HG02678 (cell line): ENCODE measurements at regions not wholly inside any gene's neighbourhood (a gene's known extent, or its start where the extent isn't known, plus 50 kb on each side); places are given as distances from the start of the nearest gene placed in this dataset.
"Not testable (repeated sequence)": the region's sequence is repeated elsewhere in the genome, so short reads cannot be mapped to it uniquely, and the experiment has no call there.

Source experiments
- ATAC-seq: cut with Tn5 transposase; IDR thresholded peaks from one replicate; pipeline ENCODE4 v1.9.1; 2021; ENCODE audit warnings: mild to moderate bottlenecking, moderate library complexity; ENCODE audit not compliant: unreplicated experiment

DNA sequence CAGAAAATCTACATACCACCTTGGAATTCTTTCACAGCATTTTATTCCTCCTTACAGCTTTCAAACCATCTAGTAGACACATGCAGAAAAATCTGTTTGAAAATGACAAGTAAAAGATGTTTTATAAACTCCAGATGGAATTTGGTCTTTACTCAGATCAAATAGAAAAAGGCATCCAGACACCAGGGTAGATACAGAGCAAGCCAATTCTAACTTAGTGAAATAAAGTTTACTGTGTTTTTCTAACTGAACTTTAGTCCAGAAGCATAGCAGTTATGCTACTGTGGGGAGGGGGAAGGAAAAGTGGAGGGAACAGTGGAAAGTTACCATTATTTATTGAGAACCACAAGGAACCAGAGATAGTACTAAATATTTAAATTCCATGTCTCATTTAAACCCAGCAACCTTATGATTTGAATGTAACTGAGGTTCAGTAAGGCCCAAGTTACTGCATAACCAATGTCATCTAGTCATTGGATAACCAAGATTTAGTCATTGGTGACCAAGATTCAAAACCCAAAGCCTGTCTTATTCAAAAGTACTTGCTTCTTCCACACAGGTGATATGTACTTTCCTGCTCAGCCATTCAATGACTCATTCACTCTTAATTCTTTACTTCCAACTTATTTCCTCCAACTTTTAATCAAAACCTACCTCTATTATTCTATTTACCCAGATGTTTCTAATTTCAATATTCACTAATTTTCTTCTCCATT lies 57.7 kb downstream of the RAD51AP2 start:
- no peak for ATAC-seq

DNA sequence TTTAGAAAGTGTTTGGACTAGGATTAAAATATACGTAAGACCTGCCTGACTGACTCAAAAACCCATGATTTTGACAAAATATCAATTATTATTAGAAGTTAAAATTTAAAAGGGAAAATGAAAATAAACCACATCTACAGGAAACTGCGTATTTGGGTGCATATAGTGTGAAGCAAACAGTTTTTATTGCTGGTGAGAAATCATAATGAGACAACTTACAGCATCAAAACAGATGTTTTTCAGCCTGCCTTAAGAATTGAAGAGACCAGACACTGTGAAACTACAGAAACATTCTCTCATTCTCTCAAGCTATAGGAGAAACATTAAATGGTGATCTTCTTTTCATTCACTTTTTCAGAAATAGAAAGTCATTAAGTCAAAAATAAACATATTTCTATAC lies 62.9 kb downstream of the RAD51AP2 start:
- ATAC-seq = no peak

DNA sequence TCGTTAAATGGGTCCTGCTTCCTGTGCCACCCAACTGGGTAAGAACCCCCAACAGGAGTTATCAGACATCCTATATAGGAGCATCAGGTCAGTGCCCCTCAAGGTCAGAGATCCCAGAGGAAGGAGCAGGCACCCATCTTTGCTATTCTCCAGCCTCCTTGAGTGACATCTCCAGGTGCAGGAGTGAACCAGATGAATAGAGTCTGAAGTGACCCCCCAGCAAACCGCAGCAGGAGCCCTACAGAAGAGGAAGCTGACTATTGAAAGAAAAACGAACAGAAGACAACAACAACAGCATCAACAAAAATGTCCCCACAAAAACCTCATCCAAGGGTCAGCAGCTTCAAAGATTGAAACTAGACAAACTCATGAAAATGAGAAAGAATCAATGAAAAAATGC lies 72.0 kb downstream of the RAD51AP2 start:
- not testable (repeated sequence) for ATAC-seq

DNA sequence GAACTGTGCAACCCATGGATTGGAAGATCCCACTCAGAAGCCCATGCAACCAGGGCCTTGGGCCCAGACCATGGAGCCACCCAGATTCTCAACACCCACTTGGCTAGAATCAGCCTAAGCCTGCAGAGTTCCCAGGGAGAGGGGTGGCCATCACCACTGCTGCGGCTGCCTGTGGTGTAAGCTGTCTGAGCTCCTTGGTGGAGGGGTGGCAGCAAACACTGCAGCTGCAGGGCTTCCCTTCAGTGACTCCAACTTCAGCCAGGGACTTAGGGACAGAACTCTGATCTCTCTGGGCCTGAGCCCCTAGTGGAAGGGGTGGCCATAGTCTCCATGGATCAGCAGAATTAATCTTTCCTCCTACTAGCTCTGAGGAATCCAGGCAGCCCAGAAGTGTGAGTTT lies 72.5 kb downstream of the RAD51AP2 start:
- ATAC-seq = no peak

DNA sequence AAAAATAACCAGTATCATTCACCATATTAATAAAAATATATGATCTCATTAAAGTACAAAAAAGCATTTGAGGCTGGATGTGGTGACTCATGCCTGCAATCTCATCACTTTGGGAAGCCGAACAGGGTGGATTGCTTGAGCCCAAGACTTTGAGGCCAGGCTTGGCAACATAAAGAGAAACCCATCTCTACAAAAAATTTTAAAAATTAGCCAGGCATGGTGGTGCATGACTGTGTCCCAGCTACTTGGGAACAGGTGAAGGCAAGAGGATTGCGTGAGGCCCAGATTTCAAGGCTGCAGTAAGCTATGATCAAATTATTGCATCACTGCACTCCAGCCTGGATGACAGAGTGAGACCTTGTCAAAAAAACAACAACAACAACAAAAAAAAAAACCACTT lies 75.9 kb downstream of the RAD51AP2 start:
- no peak for ATAC-seq

DNA sequence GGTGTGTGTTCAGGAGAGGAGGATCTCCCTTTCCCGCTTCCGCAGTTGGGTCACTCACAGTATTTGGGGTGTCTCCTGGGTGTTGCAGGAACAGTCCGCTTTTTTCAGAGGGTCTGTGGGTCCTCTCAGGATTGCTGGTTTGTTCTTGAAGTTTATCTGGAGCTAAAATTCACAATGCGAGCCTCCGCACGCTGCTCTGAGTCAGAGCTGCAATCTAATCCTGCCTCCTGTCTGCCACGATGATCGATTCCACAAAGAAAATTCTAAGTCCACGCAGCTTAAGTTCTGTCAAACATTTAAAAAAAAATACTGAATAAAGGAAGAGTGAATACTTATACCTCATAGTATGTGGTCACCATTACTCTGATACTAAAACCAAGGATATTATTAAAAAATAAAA lies 76.5 kb downstream of the RAD51AP2 start:
- ATAC-seq = no peak

DNA sequence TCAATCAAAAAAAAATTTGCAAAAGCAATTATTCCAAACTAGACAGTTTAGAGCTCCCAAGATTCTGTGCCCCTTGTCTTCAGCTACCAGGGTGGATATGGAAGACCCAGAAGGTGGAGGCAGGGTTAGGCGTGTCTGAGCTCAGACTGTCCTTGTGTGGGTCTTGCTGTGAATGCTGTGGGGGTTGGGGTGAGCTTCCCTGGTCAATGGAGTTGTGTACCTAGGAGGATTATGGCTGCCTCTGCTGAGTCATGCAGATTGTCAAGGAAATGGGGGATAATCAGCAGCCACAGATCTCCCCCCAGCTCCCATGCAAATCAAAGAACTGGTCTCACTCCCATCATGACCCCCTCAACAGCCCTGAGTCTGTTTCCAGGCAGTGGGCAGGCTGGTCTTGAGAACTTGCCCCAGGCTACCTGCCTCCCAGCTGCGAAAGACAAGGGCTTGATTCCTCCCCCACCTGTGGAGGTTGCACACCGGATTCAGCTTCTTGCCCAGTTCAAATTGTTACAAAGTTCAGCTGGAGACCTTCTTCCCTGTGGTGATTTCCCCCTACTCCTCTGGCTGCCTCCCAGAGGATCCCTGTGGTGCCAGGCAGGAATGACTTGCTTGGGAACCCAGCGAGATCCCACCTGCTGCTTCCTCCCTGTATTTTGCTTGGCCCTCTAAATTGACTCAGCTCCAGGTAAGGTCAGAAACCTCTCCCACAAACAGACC lies 77.0 kb downstream of the RAD51AP2 start:
- no peak for ATAC-seq

DNA sequence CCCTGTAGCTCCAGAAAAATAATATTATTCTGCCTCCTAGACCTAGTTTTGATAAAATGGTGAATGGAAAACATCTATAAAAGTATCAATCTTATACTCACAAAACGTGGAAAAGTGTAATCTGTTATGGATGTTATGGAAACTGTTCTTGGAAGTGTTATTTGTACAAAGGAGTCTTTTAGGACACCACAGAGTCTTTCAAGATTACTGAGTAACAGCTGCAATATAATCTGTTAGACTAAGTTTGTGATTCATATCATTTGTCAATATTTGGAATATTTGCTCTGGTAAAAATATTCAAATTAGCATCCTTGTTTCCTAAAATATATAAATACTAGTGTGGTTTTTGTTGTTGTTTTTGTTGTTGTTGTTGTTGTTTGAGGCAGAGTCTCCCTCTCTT lies 87.9 kb downstream of the RAD51AP2 start:
- no peak for ATAC-seq

DNA sequence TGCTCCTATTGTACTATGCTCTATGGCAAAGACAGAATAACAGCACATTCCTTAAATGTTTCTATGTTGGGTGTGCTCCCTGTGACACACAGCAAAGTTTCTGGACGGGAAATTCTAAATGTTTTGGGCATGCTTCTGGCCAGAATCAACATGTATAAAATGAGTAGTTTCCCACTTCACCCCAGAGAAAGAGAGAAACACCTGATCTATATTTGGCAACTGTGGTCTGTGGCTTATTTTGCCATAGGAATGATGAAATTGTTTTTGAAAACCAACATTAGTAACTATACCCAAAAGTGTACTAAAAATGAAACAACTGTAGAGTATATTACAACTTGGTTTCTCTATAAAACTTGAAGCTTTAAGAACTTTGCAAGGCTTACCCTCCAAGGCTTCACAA lies 89.1 kb downstream of the RAD51AP2 start:
- ATAC-seq = no peak

DNA sequence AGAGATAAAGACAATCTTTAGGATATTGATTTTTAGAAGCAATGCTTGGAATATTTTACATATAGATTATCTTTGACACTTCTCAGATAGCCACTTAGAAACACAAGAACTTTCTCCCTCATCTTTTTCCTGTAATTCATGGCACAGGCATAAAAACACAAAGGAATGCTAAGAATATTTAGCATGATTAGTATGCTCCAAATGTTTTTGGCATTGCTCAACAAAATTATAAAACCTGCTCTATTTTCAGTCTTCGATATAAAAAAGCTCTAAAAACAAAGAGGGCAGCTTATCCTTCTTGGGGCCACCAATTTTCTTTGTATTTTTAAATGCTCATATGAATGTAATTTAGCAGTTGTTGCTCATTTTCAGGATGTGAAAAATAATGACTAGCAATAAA lies 90.8 kb downstream of the RAD51AP2 start:
- ATAC-seq = no peak

DNA sequence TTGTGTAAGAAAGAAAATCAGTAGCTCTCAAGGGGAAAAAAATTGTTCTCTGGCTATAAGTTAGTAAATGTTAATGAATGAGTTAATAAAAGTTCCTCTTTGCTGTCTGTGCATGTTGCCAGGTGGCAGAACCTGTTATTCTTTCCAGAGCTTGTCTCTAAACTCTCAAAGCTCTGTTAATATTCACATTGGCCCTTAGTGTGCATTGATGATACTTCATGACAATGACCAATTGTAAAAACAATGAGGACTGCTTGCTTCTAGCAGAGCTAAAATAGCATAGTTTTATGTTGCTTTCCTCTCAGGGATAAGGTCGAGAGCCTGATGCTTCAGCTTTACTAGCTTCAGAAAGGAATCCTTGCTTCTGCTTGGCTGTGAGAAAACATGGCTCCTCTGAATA lies 91.5 kb downstream of the RAD51AP2 start:
- no peak for ATAC-seq

DNA sequence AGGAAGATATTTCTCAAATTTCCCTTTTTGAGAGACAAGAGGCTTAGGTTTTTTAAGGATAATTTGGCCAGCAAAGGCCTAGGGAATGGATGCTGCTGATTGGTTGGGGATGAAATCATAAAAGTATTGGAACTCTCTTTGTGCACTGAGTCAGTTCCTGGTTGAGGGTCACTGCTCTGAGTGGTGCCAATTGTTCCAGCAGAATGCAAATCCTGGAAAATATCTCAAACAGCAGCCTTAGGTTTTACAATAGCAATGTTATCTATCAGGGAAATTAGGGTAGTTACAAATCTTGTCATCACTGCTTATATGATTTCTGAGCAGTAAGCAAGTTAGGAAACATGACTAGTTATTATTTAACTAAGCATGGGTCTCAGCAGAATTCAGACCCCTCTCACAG lies 96.2 kb downstream of the RAD51AP2 start:
- ATAC-seq = no peak

DNA sequence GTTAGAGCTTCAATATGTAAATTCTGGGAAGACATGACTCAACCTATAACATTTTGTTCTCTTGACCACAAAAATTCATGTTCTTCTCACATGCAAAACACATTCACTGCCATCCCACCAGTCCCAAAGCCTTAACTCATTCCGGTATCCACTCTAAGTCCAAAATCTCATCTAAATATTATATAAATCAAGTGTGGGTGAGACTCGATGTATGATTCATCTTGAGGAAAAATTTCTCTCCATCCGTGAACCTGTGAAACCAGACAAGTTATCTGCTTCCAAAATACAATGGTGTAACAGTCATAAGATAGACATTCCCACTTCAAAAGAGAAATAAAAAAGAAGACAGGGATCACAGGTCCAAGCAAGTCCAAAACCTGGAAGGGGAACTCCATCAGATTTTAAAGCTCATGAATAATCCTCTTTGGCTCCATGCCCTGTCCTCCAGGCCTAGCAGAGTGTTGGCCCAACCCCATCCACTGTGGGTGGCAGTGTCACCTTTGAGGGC lies 101.3 kb downstream of the RAD51AP2 start:
- ATAC-seq = no peak

DNA sequence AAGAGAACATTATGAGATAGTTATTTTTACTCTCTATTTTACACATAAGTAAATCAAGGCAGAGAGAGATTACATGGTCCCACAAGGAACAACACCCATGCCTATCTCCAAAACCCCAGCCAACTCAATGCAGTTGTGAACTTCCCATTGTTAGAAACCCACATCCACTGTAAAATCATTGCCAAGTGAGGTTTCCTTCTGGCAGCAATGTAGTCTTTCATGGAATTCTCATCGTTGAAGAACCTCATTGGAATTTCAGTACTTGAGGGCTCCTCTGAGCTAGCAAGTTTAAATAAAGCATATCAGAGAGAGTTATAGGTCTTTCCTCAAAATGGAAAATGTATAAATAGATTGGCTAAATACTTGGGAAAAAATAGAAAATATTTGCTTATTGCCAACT lies 105.2 kb downstream of the RAD51AP2 start:
- ATAC-seq = no peak

DNA sequence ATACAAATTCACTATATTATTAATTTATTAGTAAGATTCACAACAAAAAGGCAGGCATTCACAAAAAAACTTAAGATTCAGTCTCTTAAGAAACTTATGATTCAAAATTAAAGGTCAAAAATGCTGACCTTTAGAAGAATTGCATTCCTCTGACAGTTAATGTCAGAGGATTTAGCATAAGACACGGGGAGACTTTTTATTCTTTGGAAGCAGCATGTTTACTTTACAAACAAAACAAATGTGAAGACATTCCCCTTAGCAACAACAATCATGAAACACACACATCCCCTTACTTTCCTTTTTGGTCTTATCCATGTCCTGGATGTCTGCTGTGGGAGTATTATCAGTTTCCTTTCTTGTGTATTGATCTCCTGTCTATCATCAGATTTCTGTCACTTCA lies 117.1 kb downstream of the RAD51AP2 start:
- no peak for ATAC-seq

DNA sequence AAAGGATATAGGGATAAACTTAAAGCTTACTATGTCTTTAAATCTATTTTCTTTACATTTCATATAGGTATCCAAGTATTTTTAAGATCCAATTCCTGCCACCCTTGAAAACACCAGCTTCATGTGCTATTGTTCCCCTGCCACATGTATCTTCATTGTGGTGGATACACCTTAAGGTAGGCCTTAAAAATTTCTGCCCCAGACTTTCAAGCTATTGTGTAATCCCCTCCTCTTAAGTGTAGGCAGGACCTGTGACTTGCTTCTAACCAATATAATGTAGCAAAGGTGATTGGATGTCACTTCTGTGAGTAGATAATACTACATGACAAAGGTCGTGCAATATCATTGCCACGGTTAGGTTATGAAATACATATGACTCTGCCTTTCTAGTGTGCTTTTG lies 119.5 kb downstream of the RAD51AP2 start:
- no peak for ATAC-seq

DNA sequence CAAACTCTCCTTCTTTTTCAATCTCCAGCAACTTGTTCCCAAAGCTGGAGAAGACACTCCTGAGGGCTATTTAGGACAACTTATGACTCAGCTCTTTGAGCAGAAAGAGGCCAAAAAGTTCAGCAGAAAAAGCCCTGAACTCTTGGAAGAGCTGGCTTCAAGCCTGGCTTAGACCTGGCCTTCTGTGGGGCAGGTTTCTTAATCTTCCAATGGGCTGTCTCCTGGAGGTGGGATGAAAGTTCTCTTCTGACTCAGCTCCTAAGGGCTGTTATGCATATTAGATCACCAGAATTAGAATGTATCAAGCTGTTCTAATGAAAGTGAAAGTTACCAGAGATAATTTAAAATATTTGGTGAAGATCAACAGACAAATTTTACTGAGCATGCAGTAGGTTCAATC lies 129.4 kb downstream of the RAD51AP2 start:
- no peak for ATAC-seq

DNA sequence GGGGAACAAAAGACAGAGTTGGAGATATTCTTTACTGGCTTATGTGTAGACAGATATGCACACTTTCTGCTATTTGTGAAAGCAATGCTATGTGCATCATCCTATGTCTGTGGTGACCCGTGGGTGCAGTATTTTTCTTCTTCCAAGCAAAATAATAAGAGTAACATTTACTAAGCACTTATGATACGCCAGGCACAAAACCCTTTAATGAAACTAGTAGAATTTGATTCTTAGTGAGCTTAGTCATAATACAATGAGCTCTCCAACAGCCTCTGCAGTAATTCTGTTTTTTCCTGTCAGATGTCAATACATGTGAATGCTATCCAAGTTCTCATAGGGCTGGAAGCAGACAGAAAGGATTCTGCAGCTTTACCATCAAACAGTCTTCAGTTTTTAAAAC lies 130.6 kb downstream of the RAD51AP2 start:
- no peak for ATAC-seq

DNA sequence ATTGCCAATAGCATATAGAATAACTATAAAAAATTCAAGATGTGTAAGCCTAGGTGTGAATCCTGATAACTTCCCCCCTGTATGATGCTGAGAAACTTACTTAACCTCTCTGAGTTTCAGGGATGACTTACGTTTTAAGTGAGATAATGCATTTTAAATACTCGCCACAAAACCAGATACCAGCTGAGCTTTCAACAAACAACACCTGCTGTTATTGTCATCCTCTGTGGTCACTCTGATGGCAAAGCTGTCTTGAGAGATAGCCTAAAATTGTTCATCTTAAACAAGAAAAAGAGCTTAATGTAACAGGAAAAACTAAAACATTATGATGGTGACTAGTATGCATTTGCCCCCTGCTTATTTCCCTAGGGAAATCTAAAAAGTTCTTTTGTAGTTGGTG lies 131.5 kb downstream of the RAD51AP2 start:
- no peak for ATAC-seq

DNA sequence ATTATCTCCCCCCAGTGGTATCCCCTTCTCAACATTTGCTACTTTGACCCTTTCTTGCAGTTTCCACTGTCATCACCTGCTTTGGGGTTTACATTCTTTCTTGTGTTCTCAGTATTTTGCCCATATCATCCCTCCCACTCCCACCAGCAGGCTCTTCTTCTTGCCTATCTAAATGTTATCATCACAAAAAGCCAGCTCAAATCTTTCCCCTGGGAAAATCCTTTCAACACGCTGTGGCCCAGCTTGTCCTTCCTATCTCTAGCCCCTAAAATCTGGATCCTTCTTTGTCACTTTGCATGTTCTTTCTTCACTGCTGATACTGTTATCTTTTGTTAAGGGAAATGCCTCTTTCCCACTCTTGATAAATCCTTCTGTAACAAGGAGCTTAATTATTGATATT lies 138.2 kb downstream of the RAD51AP2 start:
- no peak for ATAC-seq

DNA sequence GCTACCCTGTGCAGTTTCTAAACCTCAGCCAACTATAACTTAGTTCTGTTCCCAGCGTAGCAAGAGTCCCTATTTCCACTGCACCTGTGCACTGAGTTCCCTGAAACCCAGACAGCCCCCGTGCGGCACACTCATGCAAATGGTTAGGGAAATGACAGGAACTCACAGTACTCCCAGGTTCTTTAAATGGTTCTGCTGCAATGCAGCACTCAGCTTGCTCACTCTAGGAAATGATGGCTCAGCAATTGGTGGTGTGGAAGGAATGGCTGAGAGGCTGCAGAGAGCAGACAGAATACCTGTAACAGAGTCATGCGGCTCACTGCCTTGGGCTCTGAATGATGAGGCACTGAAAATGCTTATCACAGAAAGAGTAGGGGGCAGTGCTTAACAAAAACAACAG lies 143.0 kb downstream of the RAD51AP2 start:
- ATAC-seq = no peak

DNA sequence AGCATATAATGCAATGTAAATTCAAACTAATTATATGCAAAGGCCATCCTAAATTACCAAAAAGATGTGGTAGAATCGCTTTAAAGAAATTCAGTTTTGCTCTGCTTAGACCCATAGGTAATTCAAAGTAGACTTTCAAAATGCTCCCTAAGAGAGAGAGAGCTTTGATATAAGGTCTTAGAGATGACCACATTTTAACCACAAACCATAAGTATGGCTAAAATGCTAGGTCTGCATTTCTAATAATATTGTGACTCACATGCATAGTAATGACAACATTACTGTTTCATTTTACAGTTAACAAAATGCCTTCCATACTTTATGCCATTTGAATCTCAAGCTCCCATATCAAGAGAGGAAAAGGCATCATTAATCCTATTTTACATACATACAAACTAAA lies 144.5 kb downstream of the RAD51AP2 start:
- no peak for ATAC-seq

DNA sequence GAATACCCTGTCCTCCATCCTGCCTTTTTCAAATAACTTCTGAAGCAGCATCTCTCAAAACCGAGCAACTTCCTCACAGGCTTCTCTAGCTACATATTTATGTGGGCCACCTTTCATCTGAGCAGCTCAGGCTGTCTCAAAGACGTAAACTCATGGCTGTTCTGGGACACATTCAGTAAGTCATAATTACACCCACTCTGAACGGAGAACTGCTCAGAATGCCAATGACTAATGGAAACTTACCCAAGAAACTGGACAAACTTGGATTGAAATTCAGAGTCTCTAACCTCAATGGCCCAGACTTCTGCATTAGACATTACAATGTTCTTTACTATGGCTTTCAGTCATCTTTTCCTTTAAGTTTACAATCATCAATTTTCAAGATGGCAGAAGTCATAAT lies 145.2 kb downstream of the RAD51AP2 start:
- ATAC-seq = no peak
